ENCODE measurements at regions not wholly inside any gene's neighbourhood (a gene's known extent, or its start where the extent isn't known, plus 50 kb on each side); places are given as distances from the start of the nearest gene placed in this dataset.

DNA sequence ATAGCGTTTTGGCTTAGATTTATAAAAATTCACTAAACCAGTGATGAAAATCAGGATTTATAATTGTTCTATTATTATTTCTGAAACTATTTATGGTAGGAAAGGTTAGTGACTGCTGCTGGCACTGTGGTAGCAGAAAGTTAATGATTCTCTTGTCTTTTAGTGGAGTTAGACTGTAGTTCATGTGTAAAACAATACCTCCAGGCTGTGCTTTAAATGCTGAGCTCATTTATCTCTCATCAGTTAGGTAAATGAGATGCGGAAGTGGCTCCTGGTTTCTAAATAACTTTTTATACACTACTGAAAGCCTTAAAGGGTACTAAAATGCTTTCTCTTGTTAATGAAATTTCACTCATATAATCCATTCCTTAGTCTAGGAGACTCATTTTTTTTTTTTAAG, 326.8 kb upstream of the POT1 start:
- TF ChIP-seq RAD21 (IDR thresholded peaks at IDR 0.05; ENCODE audit: low read depth) (no peak), CREB1 (IDR thresholded peaks at IDR 0.05; ENCODE audit: low read depth) (no peak), EP300 (IDR thresholded peaks at IDR 0.05; ENCODE audit: borderline replicate concordance) (no peak), EGR1 (IDR thresholded peaks at IDR 0.05) (no peak), TEAD4 (IDR thresholded peaks at IDR 0.05) (no peak)

Data from Ishikawa (cell line).